Uterus (tissue), 3 donors: ENCODE measurements at regions not wholly inside any gene's neighbourhood (a gene's known extent, or its start where the extent isn't known, plus 50 kb on each side); places are given as distances from the start of the nearest gene placed in this dataset.

ENCODE experiments used
- DNase-seq, 2 donors: peaks; one replicate each; pipeline ENCODE4 v3.0.0-alpha.2; 2019 to 2020
- H3K27ac ChIP-seq, 2 donors: fragments of 200-600 bp; sonication (generic); 1 replicate in 1 of 2; 2 replicates in 1 of 2; pipeline ENCODE4 v1.5.1; 2016 to 2018
- H3K27me3 ChIP-seq, 2 donors: fragments of 200-600 bp; sonication (generic); one replicate each; pipeline ENCODE4 v1.5.1; 2018 to 2019; ENCODE audit warnings: control low read depth in 1 of 2
- H3K36me3 ChIP-seq, 2 donors: fragments of 200-600 bp; sonication (generic); one replicate each; pipeline ENCODE4 v1.5.1; 2019; ENCODE audit warnings: control low read depth in 1 of 2
- H3K4me1 ChIP-seq, 2 donors: fragments of 200-600 bp; sonication (generic); one replicate each; pipeline ENCODE4 v1.5.1; 2018 to 2019; ENCODE audit warnings: control low read depth in 1 of 2
- H3K4me3 ChIP-seq, 2 donors: fragments of 200-600 bp; sonication (generic); 1 replicate in 1 of 2; 2 replicates in 1 of 2; pipeline ENCODE4 v1.5.1; 2018 to 2019; ENCODE audit warnings: mild to moderate bottlenecking in 1 of 2
- H3K9me3 ChIP-seq, 2 donors: fragments of 200-600 bp; sonication (generic); one replicate each; pipeline ENCODE4 v1.5.1; 2019; ENCODE audit warnings: control low read depth in 1 of 2
- CTCF ChIP-seq, 4 experiments: fragments of 200-600 bp in 2 of 4; fragments of 450-650 bp in 2 of 4; sonication (generic) in 2 of 4; IDR thresholded peaks; one replicate each; pipeline ENCODE4 v1.5.1; 2016 to 2019; ENCODE audit warnings: antibody characterized with exemption in 4 of 4, mild to moderate bottlenecking in 2 of 4, moderate library complexity in 1 of 4
- POLR2A ChIP-seq, 2 donors: fragments of 450-650 bp; IDR thresholded peaks; one replicate each; pipeline ENCODE4 v1.6.1; 2016; ENCODE audit warnings: antibody characterized with exemption in 2 of 2, mild to moderate bottlenecking in 1 of 2, moderate library complexity in 1 of 2
- intact Hi-C: fragments of 100-400 bp; cut with DNase I; formaldehyde crosslinking; loops from one replicate; pipeline ENCODE4 v1.15.1; 2023; ENCODE audit warnings: low total_unique reads
- donor health status: DM: yes; HTN: yes; CAD: no.

GRCh38 chr13:85255978-85256377 lies 543.2 kb downstream of the SLITRK6 start:
- TF ChIP-seq CTCF (IDR thresholded peaks at IDR 0.05): no peak
- TF ChIP-seq POLR2A (IDR thresholded peaks at IDR 0.05): no peak
- no peak for DNase-seq
- Histone ChIP-seq H3K36me3 (peaks cover 0 to 4% of the 10 kb centered on the region in 2 donors), H3K4me3 (no peak overlapping the region), H3K9me3 (no peaks in the 10 kb centered on the region), H3K27me3 (no peaks in the 10 kb centered on the region), H3K27ac (no peak overlapping the region), H3K4me1 (no peaks in the 10 kb centered on the region)
- intact Hi-C loops: no loop called here

GRCh38 chr13:85254641-85255040 lies 544.6 kb downstream of the SLITRK6 start:
- Histone ChIP-seq H3K9me3 (no peaks in the 10 kb centered on the region), H3K27me3 (no peaks in the 10 kb centered on the region), H3K4me3 (no peak overlapping the region), H3K36me3 (peaks cover 0 to under 1% of the 10 kb centered on the region in 2 donors), H3K4me1 (no peaks in the 10 kb centered on the region), H3K27ac (no peak overlapping the region)
- intact Hi-C loops: no loop called here
- no peak for DNase-seq
- TF ChIP-seq POLR2A (IDR thresholded peaks at IDR 0.05) (no peak), CTCF (IDR thresholded peaks at IDR 0.05) (no peak)

- intact Hi-C loops: no loop called here
- no peaks in the 10 kb centered on the region for H3K27me3 ChIP-seq
Observed at GRCh38 chr13:85249151-85249550, 550.1 kb downstream of the SLITRK6 start.

GRCh38 chr13:85247780-85248179 lies 551.4 kb downstream of the SLITRK6 start:
- Histone ChIP-seq H3K4me1 (no peaks in the 10 kb centered on the region), H3K36me3 (no peaks in the 10 kb centered on the region), H3K27me3 (no peaks in the 10 kb centered on the region), H3K27ac (no peak overlapping the region), H3K9me3 (no peaks in the 10 kb centered on the region), H3K4me3 (no peak overlapping the region)
- no peak for DNase-seq
- intact Hi-C loops: no loop called here
- TF ChIP-seq CTCF (IDR thresholded peaks at IDR 0.05) (no peak), POLR2A (IDR thresholded peaks at IDR 0.05) (no peak)

More at GRCh38 chr13:85249151-85249550, 550.1 kb downstream of the SLITRK6 start:
- H3K9me3 ChIP-seq: no peaks in the 10 kb centered on the region
- no peak overlapping the region for H3K4me3 ChIP-seq
- no peaks in the 10 kb centered on the region for H3K4me1 ChIP-seq
- TF ChIP-seq CTCF (IDR thresholded peaks at IDR 0.05) (no peak), POLR2A (IDR thresholded peaks at IDR 0.05) (no peak)
- DNase-seq: no peak
- no peaks in the 10 kb centered on the region for H3K36me3 ChIP-seq
- no peak overlapping the region for H3K27ac ChIP-seq

- DNase-seq: no peak
Observed at GRCh38 chr13:85243831-85244230, 555.4 kb downstream of the SLITRK6 start.

More at GRCh38 chr13:85243831-85244230, 555.4 kb downstream of the SLITRK6 start:
- Histone ChIP-seq H3K27ac (no peak overlapping the region), H3K36me3 (no peaks in the 10 kb centered on the region), H3K4me3 (no peak overlapping the region), H3K9me3 (no peaks in the 10 kb centered on the region), H3K27me3 (no peaks in the 10 kb centered on the region), H3K4me1 (no peaks in the 10 kb centered on the region)
- intact Hi-C loops: no loop called here
- TF ChIP-seq POLR2A (IDR thresholded peaks at IDR 0.05): no peak
- TF ChIP-seq CTCF (IDR thresholded peaks at IDR 0.05): no peak
